DMS114 treated with DMSO at 0.1 percent for 48 hours (cell line): ENCODE measurements at regions not wholly inside any gene's neighbourhood (a gene's known extent, or its start where the extent isn't known, plus 50 kb on each side); places are given as distances from the start of the nearest gene placed in this dataset.

ENCODE experiments used
- DNase-seq: peaks from one replicate; lab custom pipeline; 2025; ENCODE audit not compliant: unreplicated experiment; lab: John Stamatoyannopoulos, UW

DNA sequence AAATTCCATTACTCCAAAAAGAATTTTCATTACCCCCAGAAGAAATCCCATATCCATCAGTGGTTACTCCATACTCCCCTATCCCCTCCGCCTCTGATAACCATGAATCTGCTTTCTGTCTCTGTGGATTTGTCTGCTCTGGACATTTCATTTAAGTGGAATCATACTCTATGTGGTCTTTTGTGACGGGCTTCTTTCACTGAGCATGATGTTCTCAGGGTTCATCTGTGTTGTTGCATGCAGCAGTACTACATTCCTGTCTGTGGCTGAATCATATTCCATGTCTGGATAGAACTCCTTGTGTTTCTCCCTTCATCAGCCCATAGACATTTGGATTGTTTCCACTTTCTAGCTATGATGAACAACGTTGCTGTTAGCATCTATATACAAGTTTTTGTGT lies 59.5 kb upstream of the IRX3 start:
- DNase-seq = no peak

DNA sequence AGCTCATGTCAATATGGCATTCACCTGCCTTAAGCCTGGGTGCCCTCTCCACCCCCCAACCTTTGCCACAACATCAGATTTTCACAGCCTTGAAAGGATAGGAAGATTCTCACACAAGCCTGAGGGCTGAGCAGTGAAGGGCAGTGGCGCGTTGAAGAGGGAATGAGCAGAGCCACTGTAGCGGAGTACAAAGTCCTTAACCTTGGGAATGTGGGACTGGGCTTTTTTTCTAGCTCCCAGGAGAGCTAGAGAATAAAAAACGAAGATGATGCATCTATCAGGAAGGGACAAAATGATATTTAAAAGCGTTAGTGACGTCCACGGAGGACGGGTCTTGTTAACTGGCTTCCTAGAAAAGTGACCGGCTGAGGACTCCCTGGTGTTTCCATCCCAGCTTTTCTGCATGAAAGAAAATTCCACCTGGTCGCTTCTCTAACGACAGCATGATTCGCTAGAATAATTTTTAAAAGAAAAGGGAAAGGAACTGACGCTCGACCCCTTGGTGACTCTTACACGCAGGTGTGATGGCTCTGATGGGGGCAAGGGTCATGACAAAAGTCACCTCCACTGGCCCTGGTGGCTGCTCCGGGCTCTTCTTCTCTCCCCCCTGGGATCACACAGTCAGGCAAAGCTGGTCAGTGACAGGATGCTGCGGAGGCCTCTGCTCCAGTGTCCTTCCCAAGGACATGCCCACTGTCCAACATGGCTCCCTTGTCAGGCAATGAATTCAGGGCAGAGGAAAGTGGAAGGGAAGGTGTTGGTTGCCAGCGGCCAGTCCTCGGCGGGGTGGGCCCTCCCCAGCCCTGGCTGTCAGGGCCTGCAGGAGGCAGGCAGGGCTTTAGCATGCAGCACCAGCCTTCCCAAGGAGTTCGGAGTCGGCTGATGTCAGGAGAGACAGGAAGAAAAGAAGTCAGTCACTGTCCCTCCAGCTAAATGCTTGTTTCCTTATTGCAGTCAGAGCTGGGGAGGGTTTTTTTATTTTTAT lies 58.4 kb upstream of the IRX3 start:
- no peak for DNase-seq

DNA sequence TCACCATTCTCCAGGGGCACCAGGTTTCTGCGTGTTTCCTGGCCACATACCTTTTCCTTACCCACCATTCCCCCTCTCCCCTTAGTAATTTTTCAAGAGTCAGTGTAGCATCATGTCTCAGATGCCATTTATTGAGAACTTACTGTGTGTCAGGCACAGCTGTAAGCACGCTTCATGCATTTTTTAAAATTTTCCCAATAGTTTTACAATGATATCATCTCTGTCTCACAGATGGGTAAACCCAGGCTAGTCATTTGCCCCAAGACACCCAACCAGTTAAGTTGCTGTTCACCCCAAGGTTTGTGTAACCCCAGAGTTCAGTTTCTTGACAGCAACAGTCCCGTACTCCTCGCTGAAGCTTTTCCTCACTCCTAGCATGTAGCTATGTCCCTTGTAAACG lies 56.4 kb upstream of the IRX3 start:
- DNase-seq = no peak

DNA sequence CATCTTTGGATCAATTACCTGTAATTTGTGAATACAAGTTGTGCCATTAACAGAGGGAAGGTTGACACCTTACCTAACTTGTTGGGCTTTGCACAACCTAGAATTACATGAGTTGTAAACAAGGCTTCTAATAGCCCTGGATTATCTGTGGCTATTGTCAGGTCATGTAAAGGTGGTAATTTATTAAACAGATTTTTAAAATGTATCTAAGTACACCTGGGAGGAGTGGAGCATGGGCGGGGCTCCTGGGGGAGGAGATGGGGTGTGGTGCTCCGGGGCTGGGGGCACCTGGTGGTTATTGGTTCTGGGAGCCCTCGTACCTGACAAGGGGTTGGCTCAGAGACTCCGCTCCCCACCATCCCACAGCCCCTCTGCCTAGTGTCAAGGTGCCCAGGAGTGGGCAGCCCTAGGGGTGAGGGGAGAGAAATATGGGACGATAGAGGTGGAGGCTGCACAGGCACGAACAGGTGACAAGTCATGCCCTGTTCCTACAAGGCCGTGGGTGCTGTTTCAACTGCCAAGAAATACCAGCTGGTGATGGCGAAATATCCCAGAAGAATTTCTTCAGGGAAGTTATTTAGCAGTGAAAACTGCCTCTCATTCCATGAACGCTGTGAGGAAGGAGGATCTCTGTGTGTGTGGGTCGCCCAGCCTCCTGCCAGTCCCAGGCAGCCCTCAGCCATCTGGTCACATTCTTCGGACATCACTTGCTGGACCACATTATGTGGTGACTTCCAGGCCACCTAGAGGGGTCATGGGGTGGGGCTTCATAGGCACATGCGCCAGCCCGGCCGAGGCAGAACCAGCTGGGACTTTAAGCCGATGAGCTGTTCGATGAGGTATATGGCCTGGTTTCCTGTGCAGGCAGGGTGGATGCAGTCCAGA lies 55.5 kb upstream of the IRX3 start:
- DNase-seq = no peak

DNA sequence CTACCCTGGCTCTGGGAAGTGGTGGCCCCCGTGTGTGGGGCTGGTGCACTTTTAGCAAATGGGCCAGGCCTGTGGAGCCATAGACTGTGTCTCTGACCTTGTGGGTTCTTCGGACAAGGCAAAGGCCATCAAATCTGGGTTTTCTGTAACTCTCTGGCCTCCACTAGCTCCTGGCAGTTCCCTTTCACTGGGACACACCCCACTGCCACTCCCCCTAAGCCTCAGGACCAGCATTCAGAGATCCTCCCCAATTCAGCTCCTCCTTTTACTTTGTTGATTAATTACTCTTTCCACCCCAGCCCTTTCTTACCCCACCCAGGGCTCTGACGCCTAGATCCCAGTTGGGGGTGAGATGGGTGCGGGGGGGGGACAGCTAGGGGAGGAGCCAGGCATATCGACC lies 53.9 kb upstream of the IRX3 start:
- DNase-seq = no peak

DNA sequence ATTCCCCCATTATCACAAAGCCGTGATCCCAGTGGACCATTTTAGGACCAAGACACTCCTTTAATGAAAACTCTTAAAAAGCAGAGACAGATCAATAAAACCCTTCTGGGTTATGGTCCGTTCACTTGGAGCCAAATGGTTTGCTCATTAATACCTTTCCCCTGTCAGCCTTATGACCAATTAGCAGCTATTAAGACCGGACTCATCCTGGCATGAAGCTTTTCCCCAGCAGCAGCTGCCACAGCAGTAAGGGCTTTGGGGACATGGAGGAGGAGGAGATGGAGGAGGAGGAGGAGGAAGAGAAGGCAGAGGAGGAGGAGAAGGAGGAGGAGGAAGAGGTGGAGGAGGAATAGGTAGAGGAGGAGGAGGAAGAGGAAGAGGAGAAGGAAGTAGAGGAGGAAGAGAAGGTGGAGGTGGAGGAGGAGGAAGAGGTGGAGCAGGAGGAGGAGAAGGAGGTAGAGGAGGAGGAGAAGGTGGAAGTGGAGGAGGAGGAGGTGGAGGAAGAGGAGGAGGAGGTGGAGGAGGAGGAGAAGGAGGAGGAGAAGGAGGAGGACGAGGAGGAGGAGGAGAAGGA lies 50.1 kb upstream of the IRX3 start:
- DNase-seq = no peak
